Uterus (tissue), 2 donors: ENCODE measurements at regions not wholly inside any gene's neighbourhood (a gene's known extent, or its start where the extent isn't known, plus 50 kb on each side); places are given as distances from the start of the nearest gene placed in this dataset.

Experiments used
- POLR2A ChIP-seq, 2 donors: fragments of 450-650 bp; IDR thresholded peaks; one replicate each; pipeline ENCODE4 v1.6.1; 2016; ENCODE audit warnings: antibody characterized with exemption in 2 of 2, mild to moderate bottlenecking in 1 of 2, moderate library complexity in 1 of 2
- TF ChIP-seq, protein P1 (sequence below), 4 experiments: fragments of 200-600 bp in 2 of 4; fragments of 450-650 bp in 2 of 4; sonication (generic) in 2 of 4; IDR thresholded peaks; one replicate each; pipeline ENCODE4 v1.5.1; 2016 to 2019; ENCODE audit warnings: antibody characterized with exemption in 4 of 4, mild to moderate bottlenecking in 2 of 4, moderate library complexity in 1 of 4

DNA sequence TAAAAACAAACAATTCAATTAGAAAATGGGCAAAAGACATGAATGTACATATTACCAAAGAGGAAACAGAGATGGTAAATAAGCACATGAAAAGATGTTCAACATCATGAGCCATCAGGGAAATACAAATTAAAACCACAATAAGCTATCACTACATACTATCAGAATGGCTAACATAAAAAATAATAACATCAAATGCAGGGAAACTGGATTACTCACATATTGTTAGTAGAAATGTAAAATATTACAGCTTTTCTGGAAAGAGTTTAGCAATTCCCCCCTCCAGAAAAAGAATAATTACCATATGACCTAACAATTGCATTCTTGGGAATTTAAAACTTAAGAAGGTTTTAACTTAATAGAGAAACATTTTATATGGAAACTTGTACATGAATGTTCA is 232.9 kb upstream of the MTPN start:
- TF ChIP-seq, protein P1, sequence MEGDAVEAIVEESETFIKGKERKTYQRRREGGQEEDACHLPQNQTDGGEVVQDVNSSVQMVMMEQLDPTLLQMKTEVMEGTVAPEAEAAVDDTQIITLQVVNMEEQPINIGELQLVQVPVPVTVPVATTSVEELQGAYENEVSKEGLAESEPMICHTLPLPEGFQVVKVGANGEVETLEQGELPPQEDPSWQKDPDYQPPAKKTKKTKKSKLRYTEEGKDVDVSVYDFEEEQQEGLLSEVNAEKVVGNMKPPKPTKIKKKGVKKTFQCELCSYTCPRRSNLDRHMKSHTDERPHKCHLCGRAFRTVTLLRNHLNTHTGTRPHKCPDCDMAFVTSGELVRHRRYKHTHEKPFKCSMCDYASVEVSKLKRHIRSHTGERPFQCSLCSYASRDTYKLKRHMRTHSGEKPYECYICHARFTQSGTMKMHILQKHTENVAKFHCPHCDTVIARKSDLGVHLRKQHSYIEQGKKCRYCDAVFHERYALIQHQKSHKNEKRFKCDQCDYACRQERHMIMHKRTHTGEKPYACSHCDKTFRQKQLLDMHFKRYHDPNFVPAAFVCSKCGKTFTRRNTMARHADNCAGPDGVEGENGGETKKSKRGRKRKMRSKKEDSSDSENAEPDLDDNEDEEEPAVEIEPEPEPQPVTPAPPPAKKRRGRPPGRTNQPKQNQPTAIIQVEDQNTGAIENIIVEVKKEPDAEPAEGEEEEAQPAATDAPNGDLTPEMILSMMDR (IDR thresholded peaks at IDR 0.05) = no peak
- TF ChIP-seq POLR2A (IDR thresholded peaks at IDR 0.05) = no peak
